ENCODE measurements at regions not wholly inside any gene's neighbourhood (a gene's known extent, or its start where the extent isn't known, plus 50 kb on each side); places are given as distances from the start of the nearest gene placed in this dataset.
"Not testable (repeated sequence)": the region's sequence is repeated elsewhere in the genome, so short reads cannot be mapped to it uniquely, and the experiment has no call there.

DNA sequence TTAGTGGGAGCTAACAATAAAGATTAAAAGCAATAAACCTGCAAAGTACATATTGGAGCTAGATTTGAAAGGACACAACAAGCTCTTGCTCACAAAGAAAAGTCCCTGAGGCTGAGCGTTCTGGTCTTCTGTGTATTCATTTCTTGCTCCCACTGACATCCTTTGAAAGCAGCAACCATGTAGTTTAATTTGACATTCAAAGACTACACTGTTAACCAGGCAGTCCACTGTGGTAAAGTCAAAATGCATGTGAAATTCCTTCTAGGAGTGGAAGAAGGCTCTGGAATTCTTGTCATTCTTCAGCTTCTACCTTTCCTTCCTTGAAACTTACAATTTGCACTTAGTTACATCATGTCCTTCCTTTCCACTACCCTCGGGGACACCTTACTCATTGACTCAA, 480.7 kb downstream of the CSNK1G3 start:
- no peak for DNase-seq (ENCODE audit: low read depth in 1 of 2, low spot score in 1 of 2)

DNA sequence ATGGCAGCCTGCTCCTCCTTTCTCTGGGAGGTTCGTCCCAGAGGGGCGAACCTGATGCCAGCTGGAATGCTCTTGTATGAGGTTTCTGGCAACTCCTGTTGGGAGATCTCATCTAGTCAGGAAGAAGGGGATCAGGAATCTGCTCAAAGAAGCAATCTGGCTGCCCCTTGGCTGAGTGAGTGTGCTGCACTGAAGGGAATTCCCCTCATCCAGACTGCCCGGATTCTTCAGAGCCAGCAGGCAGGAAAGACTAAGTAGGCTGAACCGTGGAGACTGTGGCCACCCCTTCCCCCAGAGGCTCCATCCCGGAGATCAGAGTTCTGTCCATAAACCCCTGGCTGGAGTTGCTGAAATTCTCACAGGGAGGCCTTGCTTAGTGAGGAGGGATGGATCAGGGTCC, 476.0 kb downstream of the CSNK1G3 start:
- DNase-seq (ENCODE audit: low read depth in 1 of 2, low spot score in 1 of 2), result no peak

DNA sequence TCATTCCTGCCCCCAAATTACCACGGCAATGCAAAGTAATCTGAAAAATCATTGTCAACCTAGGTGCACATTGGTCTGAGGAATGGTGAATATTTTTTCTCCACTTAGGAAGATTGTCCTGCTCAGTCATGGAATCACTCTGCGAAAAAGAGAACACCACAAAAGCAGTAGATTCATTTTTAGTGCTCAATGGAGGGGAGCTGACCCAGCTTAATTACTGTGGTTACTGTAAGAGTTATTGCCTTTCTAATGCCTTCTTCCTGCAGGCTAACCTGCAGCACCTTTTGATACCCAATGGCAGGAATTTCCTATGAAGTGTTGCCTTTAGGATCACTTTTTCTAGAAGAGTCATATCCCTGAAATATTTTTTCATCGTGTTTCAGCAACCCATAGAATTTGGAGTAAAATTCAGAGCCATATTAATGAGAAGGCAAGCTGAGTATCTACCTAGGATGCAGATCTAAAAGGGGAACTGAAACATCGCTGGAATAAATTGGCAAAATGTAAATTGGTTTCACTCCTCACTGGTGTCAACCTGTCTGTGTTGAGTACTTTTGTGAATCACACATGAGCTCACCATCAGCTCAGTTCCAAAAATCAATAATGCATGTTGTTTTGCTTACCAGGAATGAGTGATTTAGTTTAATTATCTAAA, 464.5 kb downstream of the CSNK1G3 start:
- DNase-seq (ENCODE audit: low read depth in 1 of 2, low spot score in 1 of 2), result no peak

DNA sequence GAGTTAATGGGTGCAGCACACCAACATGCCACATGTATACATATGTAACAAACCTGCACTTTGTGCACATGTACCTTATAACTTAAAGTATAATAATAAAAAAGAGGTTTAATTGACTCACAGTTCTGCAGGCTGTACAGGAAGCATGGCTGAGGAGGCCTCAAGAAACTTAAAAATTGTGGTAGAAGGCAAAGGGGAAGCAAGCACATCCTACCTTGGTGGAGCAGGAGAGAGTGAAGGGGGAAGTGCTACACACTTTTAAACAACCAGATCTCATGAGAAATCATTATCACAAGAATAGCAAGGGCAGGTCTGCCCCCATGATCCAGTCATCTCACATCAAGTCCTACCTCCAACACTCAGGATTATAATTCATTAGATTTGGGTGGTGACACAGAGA, 463.5 kb downstream of the CSNK1G3 start:
- DNase-seq (ENCODE audit: low read depth in 1 of 2, low spot score in 1 of 2), result not testable (repeated sequence)

DNA sequence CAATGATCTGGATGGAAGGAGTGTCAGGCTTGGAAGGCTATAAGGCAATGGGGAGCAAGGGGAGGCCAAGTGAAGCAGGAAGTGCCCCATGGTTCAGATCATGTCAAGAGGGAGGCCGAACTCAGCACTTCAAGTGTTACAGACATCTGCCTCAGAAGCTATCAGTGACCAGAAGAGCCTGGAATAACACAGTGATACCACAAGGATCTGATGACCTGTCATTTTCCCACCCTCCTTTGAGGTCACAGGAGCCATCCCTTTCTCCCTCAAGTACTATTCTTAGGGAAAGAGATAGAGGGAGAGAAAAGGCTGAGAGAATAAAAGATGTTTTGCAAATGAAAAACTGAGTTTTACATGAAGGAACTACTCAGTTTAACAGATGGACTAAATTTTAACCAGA, 454.8 kb downstream of the CSNK1G3 start:
- DNase-seq (ENCODE audit: low read depth in 1 of 2, low spot score in 1 of 2), result no peak

DNA sequence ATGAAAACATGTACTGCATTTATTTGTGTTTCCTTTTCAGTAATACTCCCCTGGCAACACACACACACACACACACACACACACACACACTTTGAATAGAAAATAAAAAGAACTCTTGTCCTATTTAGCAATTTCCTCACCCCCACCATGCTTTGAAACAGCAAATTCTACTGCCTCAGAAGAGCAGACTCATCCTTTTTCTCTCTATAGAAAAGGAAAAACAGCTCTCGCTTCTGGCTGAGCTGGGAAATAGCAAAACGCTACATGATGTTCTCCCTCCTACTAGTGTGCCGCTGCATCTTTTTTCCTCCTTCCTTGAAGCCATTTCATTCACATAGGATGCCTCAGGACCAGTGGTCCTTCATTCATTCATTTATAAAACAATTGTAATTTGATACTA, 453.6 kb downstream of the CSNK1G3 start:
- no peak for DNase-seq (ENCODE audit: low read depth in 1 of 2, low spot score in 1 of 2)

DNA sequence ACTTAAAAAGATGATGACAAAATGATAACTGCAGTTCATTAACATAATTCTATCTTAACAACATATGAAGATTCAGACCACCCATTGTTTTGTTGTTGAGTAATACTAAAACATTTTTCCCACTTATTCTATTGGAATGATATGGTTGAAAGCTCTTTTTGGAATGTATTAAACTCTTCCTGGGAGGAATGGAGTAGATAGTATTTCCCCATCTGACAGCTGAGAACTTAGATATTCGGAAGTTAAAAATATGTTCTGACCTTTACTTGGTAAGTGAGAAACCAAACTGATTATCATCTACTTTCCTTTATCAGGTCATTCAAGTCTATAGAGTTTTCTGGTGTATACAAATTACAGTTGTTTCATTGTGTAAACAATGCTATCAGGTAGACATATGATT, 452.9 kb downstream of the CSNK1G3 start:
- no peak for DNase-seq (ENCODE audit: low read depth in 1 of 2, low spot score in 1 of 2)

DNA sequence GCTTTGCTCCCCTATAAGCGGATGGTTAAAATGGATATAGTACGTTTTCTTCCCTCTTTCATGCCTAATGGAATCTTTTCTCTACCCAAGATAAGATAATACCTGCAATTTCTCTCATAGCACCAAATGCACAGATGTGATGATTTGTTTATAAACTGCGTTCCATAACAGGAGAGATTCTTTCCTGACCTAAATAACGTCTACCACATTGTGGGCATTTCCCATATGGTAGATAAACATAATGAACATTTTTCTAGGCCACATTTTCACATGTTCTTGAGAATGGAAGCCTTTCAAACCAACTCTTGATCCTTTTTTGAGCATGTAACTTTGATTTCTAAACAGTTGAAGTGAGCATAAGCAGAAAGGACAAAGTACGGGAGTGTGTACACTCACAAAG, 448.5 kb downstream of the CSNK1G3 start:
- no peak for DNase-seq (ENCODE audit: low read depth in 1 of 2, low spot score in 1 of 2)

DNA sequence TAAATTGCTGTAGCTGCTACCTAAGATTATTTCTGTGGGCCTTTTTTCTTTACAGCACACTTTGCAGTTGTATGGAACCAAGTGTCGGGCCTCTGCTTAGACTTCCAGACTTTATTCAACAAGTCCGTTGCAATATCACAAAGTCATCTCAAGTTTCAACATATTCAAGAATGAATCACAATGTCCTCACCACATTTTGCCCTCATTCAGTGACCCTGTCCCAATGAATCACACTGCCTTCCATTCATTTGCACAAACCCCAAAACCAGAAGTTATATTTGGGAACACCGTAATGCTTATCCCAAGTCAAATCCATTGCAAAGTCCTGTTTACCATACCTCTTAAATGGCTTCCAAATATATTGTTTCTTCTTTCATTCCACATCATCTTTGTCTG, 439.6 kb downstream of the CSNK1G3 start:
- DNase-seq (ENCODE audit: low read depth in 1 of 2, low spot score in 1 of 2), result no peak

DNA sequence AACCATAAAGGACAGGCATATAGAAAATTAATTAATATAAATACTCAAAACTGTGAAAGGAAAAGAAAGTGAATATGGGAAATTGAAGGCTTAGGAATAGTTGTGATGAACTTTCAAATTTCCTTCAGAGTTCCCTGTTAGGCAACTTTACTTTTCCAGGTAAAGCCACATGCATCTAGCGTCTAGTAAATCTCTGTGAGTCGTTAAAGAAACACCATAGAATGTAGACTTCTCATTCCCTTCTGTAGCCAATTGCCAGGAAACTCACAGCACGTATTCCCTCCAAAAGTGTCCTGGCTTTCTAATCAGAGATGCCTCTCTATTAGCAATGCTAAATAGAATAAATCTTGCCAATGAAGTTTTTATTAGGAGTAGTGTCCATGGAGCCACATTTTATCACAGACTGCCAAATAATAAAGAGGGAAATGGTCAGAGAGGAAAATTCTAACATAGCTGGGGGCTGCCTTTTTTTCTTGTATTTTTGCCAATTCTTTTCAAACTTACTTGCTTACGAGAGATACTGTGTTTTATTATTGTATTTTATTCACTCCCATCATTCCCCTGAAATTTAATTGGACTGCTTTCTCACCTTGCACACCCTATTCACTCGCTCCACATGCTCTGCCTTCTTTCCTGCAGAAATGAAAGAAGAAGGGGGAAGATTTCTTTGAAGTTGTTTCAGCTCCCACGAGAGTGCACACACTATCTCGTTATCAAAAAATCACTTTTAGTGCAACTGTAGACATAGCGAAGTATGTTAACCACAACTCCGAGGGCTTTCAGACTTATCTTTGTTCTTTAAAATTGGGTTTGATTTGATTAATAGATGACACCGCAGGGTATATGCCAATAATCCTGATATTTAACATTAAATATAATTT, 439.0 kb downstream of the CSNK1G3 start:
- DNase-seq (ENCODE audit: low read depth in 1 of 2, low spot score in 1 of 2), result no peak

DNA sequence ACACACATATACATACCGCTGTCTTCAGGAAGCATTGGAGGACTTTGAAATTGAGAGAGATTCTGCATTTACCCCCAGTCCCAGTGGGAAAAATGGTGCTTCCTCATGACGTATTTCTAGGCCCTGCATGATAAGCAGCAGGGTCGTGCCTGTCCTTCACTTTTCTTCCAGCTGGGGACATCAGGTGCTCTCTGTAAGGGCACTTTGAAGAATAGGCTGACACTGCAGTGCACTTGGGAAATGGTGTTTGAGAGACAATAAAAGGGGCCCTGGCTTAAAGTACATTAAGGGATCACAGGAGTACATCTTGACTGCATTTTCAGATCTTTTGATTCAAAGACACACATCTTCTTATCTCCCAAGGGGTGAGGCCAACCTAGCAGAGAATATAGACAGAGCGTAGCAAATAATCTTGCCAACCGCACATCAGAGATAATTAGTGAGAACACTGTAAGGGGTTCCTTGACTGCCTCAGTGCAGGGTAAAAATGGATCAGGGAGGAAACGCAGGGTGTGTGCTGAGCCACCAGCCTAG, 437.9 kb downstream of the CSNK1G3 start:
- DNase-seq (ENCODE audit: low read depth in 1 of 2, low spot score in 1 of 2), result no peak

DNA sequence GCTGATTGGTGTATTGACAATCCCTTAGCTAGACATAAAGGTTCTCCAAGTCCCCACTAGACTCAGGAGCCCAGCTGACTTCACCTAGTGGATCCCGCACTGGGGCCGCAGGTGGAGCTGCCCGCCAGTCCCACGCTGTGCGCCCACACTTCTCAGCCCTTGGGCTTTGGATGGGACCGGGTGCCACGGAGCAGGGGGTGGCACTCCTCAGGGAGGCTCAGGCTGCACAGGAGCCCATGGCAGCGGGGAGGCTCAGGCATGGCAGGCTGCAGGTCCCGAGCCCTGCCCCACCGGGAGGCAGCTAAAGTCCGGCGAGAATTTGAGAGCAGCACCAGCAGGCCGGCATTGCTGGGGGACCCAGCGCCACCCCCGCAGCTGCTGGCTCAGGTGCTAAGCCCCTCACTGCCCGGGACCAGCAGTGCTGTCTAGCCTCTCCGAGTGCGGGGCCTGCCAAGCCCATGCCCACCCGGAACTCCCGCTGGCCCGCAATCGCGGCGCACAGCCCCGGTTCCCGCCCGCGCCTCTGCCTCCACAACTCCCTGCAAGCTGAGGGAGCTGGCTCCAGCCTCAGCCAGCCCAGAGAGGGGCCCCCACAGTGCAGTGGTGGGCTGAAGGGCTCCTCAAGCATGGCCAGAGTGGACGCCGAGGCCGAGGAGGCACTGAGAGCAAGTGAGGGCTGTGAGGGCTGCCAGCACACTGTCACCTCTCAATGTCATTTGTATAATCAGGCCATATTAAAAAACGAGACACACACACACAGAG, 437.2 kb downstream of the CSNK1G3 start:
- no peak for DNase-seq (ENCODE audit: low read depth in 1 of 2, low spot score in 1 of 2)

DNA sequence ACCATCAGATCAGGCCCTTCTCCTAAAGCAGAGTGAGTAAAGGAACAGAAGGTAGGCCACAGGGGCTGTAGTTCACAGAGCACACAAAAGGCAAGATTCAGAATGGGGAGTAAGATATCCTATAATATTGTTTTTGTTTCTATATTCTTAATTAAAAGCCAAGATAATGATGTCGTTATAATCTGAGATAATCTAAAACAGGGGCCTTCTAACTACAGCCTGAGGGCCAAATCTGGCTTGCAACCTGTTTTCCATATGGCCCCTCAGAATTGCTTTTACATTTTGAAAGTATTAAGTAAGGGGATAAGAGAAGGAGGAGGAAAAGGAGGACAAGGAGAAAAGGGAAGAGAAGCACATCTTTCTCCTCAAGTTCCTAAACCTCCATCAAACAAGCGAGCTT, 435.8 kb downstream of the CSNK1G3 start:
- no peak for DNase-seq (ENCODE audit: low read depth in 1 of 2, low spot score in 1 of 2)

DNA sequence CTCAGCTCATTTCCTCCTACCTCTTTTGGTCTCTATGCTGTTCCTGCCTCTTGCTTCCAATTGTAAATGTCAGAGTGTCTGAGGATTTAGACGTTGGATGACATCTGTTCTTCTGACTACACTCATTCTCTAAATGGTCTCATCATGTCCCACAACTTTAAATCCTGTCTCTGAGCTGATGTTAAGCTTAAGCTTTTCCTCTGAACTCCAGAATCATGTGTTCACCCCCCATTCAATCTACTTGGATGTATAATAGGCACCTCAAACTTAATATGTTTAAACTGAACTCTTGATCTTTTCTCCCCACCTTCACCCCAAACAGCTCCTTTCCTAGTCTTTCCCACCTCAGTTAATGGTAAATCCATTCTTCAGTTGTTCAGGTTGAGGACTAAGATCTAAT, 433.6 kb downstream of the CSNK1G3 start:
- no peak for DNase-seq (ENCODE audit: low read depth in 1 of 2, low spot score in 1 of 2)

DNA sequence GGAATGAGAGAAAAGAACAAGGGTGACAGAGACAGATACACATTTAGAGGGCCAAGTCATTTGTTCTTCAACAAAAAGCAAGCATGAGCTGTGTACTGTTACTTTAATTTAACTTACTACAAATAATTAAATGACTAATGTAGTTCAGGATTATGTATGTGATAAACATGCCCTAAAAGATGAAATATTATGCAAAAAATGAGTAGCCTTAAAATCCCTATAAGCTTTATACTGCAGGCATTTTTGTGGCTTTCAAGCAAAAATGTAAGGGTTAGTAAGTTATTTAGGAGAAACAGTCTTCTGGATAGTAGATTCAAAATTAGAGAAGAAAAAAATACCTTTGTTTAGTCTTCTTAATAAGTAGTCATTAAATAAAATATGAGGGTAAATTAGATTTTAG, 431.2 kb downstream of the CSNK1G3 start:
- DNase-seq (ENCODE audit: low read depth in 1 of 2, low spot score in 1 of 2), result no peak

DNA sequence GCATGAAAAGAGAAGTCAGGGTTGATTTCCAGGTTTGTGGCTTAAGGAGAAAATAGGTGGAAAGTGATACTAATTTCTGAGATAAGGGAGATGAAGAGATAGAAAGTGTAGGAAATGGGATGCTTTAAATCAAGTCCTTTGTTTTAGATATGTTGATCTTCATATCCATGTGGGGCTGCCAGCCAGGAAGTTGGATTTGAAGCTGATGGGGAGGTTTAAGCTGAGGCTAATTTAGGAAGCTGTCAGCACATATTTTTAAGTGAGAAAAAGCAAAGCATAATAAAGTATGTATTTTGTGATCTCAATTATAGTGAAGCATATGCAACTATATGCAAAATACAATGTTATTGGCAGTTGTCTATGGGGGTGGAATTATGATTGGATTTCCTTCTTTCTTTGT, 428.4 kb downstream of the CSNK1G3 start:
- no peak for DNase-seq (ENCODE audit: low read depth in 1 of 2, low spot score in 1 of 2)

DNA sequence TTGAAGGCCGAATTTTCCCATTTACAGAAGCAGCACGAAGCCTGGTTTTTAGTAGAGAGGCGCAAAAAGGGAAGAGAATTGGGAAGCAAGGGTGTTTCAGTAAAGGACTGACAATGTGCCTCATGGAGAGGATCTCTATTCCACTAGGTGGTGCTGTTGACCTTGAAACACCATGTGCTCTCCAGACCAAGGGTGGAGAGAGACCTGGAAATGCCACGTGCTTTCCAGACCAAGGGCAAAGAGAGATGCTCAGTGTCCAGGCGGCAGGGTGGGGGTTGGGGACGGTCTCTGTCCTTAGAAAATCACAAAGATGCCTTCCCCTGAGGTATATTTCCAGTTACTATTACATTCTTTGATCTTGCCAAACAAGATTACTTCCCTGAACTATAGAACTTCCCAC, 425.3 kb downstream of the CSNK1G3 start:
- DNase-seq (ENCODE audit: low read depth in 1 of 2, low spot score in 1 of 2), result no peak

DNA sequence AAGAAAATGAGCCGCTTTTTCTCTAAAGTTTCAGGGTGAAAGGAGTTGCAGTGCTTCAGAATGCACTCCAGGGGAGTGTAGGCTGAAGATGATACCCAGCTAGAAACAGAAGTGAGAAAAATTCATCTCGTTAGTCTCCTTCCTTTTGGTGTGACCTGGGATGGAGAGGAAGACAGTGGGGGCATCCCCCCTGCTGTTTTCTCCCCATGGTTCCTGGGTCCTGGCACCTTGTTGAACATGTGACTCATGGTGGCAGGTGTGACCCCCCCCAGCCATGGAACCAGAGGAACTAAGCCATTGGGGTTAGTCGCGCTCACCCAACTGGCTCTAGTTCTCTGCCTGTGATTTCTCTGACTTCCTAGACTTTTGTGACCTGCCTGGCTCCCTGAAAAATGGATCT, 424.6 kb downstream of the CSNK1G3 start:
- DNase-seq (ENCODE audit: low read depth in 1 of 2, low spot score in 1 of 2), result no peak

DNA sequence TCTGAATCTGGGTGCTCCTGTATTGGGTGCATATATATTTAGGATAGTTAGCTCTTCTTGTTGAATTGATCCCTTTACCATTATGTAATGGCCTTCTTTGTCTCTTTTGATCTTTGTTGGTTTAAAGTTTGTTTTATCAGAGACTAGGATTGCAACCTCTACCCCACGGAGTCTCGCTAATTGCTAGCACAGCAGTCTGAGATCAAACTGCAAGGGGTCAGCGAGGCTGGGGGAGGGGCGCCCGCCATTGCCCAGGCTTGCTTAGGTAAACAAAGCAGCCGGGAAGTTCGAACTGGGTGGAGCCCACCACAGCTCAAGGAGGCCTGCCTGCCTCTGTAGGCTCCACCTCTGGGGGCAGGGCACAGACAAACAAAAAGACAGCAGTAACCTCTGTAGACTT, 421.8 kb downstream of the CSNK1G3 start:
- DNase-seq (ENCODE audit: low read depth in 1 of 2, low spot score in 1 of 2), result not testable (repeated sequence)

DNA sequence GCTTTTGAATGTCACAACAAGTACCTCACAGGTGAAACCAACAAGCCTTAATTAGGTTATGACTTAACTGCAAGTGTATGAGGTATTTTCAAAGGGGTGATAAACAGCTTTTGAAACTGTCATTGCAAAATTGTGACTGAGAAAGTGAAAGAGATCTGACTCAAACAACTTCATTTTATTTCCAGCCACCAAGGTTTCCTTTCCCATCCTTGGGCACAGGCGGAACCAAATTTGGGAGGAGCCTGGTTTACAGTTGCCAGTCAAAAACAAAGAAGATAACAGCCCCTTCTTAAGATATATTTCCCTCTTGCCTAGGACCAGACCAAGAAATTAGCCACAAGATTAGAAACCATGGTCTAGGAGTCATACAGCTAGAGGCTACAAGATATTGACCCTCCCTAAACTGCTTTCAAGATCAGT, 417.1 kb downstream of the CSNK1G3 start:
- DNase-seq (ENCODE audit: low read depth in 1 of 2, low spot score in 1 of 2), result no peak

DNA sequence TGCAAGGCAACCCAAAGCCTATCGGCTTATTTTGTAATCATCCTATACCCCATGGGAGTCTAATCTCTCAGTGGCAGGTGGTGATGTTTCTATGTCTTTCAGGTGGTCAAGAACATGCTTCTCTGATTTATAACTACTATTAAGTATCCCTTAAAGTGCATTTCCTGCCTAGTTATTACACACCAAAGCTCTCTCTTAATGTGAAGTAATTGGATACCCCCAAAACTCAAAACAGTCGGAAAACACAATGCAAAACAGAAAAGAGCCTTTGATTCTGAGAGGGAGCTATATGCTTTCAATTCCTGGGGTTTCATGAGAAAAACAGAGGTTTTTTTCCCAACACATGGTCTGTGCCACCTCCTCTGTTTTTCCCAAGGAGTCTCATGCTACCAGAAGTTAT, 416.4 kb downstream of the CSNK1G3 start:
- DNase-seq (ENCODE audit: low read depth in 1 of 2, low spot score in 1 of 2), result no peak

DNA sequence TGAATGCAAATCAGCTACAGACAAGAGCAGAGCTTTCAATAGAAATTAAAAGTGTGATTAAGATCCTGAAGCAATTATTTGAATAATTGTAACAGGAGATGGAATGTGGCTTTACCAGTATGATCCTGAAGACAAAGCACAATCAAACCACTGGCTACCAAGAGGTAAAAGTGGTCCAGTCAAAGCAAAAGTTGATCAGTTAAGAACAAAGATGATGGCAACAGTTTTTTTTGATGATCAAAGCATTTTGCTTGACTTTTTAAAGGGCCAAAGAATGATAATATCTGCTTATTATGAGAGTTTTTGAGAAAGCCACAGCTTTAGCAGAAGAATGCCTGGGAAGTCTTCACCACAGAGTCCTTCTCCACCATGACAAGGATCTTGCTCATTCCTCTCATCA, 409.2 kb downstream of the CSNK1G3 start:
- no peak for DNase-seq (ENCODE audit: low read depth in 1 of 2, low spot score in 1 of 2)

Measured in activated T-helper 1 cell treated with anti-CD3 and anti-CD28 coated beads, Interleukin-2, amount 50 U/mL, for 16 hours (primary cell).